Pons (tissue), 1 donor: ENCODE measurements at regions not wholly inside any gene's neighbourhood (a gene's known extent, or its start where the extent isn't known, plus 50 kb on each side); places are given as distances from the start of the nearest gene placed in this dataset.
A peak's percentile ranks its signal among the peaks of the same experiment; 100 is the strongest.

Experiments
- DNase-seq: peaks from one replicate; pipeline ENCODE4 v3.0.0-alpha.2; 2016; ENCODE audit warnings: low spot score

DNA sequence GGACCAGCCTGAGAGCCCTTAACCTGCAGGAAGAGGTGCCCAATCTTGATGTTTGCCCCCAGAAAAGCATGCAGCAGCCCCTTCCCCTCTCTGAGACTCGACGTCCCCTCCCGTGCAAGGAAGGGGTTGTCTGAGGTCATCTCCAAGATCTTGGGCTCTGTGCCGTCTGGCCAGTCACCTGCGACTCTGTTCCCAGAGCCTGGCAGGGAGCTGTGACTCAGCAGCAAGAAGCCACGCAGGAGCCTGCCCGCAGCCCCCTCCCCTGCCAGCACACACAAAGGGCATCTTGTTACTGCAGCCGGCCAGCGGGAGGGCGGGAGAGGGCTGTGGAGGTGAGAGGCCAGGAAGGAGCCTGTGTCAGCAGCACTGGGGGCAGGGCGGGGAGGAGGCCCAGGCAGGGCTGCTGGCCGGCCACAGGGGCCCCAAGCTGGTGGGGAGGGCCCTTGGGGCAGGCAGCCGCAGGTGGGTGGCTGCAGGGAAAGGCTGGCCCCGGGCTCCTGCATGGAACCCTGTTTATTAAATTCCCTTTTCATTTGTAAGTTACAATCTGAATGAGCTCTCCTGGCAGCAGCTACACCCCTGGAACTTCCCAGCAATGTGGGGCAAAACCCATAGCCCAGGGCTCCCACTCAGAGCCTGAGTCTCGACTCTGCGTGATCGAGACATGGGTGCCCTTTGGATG, 103.7 kb upstream of the ZMIZ1 start:
- DNase-seq = peak; percentile 86

DNA sequence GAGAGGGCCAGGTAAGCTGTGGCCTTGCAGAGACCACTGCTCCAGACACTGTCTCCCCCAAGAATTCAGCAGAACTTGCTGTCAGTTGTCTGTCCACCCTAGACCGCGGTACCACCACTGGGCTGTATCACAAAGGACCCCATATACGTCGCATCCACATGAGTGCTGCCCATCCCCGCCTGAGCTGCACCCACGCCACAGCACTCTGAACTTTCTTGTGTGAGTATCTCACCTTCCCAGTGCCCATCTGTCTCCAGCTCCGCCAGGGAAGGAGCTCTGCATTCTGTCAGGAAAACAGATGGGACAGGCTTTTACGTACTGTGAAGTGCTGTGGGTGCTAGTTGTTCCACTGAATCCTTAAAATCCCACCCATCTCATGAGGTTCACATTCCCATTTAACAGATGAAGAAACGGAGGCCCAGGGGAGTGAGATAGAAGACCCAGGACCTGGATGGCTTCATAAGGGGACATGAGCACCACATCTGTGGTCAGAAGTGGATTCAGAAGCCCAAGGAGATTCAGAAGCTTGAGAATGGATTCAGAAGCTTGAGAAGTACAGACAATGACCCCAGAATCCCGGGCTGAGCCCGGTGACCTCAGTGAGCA, 102.5 kb upstream of the ZMIZ1 start:
- DNase-seq = no peak

DNA sequence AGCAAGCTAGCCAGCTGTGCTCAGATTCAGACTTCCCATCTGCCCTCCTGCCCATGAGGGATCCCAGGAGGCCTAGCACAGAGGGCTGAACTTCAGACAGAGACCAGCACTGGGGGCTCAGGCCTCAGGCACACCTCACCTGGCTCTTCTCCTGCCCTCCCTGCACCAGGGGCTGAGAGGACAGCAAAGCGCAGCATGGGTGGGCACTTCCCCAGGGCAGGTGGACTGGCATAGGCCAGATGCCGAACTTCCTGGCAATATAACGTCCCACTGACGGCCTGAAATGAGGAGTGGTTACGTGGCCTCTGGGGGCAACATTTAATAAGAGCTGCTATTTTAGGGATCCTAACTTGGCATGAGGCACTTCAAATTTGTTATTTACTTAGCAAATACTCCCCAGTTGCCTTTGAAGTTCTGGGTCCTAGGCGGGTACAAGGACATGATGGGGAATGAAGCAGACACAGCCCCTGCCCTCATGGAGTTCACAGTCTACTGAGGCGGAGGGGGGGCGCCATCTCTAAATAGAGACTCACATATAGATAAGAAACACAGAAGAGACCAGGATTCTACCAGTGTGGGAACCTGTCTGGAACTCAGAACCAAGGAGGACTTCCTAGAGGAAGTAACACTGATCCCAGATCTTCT, 101.8 kb upstream of the ZMIZ1 start:
- no peak for DNase-seq

DNA sequence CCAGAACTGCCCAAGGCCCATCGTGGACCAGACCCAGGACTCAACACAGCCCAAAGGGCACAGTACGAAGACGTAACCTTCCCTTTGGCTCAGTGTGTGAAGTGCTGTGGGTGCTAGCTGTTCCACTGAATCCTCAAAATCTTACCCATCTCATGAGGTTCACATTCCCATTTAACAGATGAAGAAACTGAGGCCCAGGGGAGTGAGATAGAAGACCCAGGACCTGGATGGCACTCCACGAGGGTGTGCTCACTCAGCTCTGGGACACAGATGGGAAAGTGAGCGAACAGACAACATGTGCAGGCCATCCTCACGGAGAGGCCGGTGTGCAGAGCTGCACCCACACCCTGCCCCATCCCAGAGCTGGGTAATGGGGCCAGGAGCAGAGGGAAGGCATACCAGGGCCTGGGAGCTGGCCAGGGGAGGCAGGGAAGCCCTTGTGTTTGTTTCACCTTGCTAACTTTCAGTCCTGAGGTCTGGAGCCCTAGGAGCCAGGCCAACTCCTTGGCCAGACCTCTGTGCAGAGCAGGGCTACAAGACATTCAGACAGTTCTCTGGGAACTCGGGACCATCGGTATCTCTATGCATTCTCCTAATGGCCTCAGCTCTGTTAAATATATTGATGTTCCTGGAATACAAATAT, 100.3 kb upstream of the ZMIZ1 start:
- no peak for DNase-seq

DNA sequence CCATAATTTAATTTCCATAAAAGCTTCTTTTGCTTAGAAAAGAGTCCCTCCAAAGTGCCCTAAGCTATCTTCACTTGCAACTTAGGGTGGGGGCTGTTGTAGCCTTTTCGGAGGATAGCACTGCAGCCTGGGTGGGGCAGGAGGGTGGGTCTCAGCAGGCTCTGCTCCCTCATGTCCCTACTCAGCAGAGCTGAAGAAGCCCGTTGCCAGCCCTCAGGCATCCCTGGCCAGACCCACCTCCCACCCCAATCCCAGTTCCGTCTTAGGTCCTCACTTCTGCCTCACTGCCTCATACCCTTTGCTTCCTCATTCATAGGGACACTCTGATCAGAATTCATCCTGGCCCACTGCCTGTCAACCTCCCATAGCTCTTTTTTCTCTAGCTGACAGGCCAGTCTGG, 99.8 kb upstream of the ZMIZ1 start:
- no peak for DNase-seq

DNA sequence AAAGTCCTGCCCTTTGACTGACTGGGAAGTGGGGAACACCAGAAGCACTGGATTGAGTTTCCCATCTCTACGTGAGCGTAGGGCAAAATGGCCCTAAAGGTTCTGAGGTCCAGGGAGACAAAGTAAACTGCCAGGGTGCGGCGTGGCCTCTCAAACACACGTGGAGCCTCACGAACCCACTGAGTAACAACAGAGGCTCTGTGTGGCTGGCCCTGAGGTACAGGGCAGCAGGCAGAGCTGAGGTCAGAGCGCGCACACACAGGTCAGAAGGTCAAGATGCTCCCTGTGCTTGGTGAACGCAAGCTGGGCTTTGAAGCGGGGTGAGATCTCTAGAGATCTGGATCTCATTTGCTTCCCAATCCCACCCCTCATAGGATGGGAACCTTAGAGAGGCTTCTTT, 99.0 kb upstream of the ZMIZ1 start:
- DNase-seq = no peak

DNA sequence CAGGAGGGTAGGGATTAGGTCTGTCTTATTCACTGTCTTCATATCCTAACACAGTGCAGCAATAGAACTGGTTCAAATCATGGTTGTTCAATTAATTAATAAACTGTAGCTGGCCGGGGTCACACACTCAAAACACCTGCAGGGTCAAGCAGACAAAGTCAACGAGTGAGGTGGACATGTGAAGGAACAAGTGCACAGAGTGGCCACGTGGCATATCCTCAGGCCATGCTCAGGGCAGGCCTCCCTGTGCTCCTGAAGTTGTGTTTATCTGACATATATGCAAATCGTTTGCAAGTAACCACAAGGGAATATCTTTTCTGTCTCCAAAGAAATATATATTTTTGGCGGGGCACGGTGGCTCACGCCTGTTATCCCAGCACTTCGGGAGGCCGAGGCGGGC, 98.5 kb upstream of the ZMIZ1 start:
- DNase-seq = no peak

DNA sequence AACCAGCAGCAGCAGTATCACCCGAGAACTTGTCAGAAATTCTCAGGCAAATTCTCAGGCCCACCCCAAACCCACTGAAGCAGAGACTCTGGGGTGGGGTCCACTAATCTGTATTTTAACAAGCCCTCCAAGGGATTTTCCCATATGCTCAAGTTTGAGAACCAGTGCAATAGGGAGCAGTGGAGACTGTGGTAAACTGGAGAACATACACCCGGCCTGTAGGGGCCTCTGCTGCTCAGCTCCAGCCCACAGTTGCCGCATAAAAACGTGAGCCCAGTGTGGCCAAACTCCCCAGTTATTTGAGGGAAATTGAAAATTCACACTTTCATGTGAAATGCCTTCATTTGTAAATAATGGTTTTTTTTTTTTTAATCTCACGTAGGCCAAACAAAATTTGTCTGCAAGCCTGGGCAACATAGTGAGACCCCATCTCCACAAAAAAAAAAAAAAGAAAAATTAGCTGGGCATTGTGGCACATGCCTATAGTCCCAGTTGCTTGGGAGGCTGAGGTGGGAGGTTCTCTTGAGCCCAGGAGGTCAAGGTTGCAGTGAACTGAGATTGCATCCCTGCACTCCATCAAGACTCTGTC, 97.6 kb upstream of the ZMIZ1 start:
- DNase-seq = no peak

DNA sequence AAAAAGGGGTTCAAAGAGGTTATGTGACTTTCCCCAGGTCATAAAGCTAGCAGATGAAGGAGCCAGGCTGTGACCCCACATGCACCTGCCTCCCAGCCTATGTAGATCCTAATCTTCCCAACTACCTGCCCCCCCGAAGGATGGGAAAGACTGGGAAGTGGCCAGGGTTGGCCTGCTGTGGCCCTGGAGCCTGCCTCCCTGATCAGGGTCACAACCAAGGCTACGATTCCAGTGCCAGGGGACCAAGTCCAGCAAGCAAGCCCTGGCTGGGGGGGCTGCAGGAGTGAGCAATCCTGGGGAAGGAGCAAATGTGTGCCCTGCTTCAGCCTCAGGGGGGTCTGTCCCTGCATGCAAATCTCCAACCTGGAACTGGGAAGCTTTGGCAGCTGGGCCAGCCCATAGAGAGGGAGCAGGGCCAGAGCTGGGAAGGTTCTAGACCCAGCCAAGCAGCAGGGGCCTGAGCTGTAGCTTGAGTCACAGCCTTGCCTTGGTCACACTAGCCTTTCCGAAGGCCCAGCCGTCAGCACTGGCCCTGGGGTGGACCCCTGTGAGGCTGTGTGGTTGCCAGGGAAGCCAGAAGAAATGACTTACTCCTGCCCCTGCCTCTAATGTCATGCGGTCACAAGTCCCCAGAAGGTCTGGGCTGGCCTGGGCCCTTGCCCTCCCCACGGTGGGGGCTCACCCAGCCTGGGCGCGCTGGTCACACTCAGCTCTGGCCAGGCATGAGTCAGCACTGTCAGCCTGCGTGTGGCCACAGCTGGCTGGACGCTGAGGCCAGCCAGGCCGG, 96.4 kb upstream of the ZMIZ1 start:
- peak; percentile 90 for DNase-seq

DNA sequence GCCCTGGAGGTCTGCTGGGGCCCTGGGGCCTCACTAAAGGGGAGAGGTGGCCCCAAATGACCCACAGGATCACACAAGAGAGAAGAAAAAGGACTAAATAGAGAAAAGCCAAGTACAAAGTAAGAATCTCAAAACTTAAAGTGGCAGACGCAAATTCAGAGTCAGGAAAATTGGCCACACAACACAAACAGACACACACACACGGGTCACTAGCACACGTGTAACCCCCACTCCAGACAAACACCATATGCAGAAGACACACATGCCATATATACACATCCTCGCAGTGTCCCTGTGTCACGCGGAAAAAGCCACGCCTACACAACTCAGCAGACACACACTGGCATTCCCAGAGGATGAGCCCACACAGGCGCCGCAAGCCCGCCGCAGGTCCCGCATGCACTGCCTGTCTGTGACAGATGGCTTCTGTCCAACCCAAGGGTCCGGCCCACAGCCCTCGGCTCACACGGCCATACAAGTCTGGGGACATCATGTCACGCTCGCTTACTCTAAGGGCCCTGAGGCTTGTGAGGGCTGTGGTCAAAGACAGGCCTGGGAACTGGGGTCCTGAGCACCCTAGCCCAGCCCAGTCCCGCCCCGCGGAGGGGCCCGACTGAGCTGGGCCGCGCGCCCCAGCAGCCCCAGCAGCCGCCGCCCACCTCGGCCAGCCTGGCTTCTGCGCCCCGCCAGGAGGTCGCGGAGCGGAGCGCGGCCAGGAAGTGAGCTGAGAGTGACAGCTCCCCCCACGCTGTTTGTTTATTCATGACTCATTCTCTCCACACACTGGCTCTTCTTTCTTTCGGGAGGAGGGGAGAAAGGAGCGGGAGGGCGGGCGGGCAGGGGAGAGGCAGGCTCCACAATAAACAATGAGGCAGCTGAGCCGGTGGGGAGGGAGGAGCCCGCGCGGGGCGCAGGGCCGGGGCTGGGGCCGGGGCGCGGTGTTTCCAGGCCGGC, 95.5 kb upstream of the ZMIZ1 start:
- peak; percentile 96 for DNase-seq

DNA sequence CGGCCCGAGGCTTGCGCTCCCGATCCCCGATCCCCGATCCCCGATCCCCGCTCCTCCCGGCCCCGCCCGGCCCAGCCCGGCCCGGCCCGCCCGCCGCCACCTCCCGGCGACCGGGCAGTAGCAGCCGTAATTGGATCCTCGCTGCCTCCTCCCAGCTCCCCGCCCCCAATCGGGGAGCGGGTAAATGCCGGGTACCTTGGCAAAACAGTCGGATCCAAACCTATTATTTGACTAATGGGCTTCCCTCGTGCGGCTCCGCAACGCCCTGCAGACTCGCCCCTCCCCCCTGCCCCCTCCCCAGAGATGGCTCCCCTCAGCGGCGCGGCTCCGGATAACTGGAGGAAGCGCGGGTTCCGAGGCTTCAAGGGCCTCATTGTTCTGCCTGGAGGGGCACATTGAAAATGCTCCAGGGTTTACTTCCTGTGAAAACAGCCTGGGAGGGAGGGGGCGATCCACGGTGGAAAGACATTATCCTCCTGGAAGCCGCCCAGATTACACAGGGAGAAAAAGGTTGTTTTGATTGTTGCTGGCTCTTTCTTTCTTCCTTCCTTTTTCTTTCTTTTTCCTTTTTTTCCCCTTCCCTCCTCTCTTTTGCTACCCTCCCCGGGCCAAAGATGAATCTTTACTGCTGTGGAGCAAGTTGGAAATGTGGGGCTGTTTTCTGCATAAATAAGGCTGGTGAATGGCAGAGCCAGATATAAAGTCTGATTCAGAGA, 94.7 kb upstream of the ZMIZ1 start:
- DNase-seq = peak; percentile 88

DNA sequence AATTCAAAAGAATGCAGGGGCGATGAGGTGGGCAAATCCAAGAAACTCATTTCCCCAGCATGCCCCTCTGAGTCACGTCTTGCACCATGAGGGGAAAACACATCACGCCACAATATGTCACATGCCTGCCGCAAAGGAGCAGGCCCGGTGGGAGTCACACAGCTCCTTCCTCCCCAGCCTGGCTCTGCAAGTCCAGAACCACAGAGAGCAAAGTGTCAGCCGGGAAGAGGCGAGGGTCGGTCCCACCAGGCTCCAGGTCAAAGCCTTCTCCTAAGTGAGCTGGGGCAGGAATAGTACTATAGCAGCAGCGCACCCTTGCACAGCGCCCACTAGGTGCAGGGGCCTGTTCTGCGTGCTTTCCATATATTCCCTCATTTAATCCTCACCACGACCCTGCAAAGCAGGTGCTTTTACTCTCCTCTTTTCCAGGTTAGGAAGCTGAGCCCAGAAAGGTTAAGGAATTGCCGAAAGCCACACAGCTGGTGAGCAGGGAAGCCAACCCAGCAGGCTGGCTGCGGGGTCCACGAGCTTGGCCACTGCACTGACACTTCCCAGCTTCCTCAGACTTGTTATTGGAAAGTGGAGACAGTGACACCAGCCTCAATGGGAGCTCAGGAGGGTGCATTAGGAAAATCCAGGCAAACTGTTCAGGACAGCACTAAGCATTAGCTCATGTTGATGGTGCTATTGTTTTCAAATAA, 94.0 kb upstream of the ZMIZ1 start:
- peak; percentile 77 for DNase-seq

DNA sequence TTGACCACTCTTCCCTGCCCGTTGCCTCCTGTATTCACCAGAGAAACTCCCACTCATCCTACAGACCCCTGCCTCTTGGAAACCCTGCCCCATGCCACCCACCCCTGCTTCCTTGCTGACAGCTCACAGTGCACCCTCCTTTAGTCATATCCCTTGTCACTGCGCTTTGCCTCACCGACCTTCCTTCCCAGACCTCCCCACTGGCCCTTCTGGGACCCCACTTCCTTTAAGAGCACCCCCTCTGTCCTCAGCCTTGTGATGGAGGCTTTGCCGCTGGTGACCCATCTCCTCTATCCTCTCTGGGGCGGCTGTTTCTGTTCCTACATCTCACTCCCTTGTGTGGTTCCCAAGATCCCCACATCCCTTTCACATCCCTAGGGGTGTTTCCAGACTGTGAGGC, 92.8 kb upstream of the ZMIZ1 start:
- DNase-seq = no peak

DNA sequence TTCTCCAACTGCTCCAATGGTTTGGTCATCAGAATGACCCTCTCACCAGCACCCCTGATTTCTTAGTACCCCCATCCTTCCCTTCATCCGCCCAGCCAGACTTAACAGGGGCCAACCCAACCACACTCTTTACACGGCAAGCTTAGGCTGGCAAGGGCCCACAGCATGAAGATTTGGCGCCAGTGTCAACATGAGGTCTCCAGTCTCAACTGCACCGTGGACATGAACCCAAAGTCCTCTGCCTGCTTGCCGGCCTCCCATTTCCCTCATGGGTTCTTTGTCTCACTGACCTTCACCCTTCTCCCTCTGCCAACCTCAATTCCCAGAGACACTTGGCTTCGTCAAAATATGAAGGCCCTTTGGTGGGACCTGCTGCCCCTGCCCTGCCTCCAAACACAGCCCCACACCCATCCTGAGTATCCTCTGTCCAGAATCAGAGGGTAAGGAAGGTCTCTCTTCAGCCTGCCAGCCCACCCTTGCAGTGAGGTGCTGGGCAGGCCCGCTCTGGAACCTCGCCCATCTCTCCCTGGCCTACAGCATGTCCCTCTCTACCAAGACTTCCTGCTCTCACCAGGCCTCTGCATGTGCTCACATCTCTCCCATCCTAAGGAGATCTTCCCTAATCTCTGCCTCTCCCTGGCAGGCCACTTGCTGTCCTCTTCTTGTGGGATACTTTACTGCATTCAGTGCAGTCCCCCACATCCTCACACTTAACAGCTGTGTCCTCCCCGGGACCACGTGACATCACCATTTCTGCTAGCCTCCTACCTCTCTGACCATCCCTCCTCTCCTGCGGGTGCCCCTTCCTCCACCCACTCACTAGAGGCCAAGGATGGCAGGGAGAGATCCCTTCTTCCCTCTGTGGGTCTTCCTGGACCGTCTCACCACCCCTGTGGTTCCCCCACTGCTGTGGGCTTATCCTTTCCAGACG, 91.7 kb upstream of the ZMIZ1 start:
- no peak for DNase-seq

DNA sequence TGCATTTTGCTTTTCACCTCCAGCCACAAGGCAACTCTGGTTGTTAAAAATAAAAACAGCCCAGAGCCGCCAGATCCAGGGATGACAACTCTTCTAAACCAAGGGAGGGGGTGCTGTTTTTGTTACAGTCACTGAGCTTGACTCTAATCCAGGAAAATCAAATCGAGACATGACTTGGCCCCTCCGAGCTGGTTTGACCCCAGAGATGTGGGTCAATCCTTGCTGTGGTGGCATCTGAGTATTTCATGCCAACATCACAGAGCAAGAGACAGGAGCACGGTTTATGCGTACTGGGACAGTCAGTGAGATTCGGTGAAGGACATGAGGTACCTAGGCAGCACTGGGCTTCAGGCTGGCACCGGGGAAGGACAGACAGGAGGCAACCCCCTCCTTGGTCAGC, 88.8 kb upstream of the ZMIZ1 start:
- DNase-seq = no peak

DNA sequence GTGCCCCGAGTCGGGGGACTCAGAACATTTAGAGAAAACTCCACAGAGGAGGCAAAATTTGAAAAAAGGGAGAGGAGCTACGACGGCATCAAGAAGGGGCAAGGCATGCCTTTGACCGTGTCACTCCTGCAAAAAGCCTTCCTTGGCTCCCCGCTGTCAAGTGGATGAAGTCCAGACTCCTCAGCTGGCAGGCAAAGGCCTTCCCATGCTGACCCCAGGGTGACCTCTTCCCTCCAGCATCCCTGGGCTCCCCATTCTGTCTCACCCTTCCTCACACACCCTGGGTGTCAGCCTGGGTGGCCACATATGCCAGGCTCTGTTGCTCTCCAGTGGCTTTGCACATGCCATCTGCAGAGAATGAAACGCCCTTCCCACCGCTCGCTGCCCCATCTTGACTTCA, 88.4 kb upstream of the ZMIZ1 start:
- DNase-seq = no peak

DNA sequence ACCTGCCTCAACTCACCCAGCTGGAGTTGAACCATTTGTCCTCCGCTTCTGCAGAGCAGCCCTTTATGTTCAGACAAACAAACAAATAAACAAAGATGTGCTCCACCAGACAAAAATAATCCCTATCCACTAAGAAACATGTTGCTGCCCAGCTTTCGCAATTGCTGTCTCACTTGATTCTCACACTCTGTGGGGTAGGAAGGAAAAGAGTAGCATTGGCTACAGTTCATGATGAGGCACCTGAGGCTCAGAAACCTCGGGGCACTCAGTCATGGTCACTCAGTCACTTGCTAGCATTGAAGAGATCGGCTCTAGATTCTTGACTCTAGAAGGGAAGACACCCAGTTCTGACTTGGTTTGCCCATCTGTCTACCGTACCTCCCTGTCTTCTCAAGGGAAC, 88.0 kb upstream of the ZMIZ1 start:
- no peak for DNase-seq

DNA sequence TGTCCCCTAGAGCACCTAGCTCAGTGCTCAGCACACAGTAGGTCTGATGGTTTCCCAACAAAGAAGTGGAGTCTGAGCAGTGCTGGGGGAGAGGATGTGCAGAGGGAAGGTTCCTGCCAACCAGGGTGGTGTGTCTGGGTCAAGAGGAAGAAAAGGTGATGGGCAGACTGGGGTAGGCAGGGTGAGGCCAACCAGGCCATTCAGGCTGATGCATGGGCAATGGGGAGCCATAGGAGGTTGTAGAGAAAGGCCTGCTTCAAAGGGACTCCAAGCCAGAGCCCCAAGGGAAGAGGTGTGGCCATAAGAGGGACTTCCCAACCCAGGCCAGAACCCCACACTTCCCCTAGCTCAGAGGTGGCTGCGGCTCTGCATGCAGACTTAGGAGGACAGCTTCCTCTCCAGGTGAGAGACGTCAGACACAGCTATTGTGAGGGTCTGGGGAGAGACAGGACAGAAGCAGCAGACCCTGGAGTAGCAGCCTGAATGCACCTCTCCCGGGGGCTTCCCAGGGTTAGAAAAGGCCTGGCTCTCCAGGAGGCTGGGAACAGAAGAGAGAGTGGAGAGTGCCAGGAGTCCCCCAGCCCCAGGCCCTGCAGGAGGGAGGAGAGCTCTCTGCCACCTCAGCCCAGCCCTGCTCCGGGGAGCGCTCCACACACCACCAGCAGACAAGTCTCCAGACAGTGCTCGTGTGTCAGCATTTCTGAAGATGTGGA, 87.4 kb upstream of the ZMIZ1 start:
- no peak for DNase-seq
